Endodermal cell (in vitro differentiated cells): ENCODE measurements at regions not wholly inside any gene's neighbourhood (a gene's known extent, or its start where the extent isn't known, plus 50 kb on each side); places are given as distances from the start of the nearest gene placed in this dataset.

Source experiments
- DNase-seq: peaks from one replicate; pipeline ENCODE4 v3.0.0-alpha.2; 2017
- H3K27ac ChIP-seq: 2 replicates; pipeline ENCODE4 v1.5.1; 2013; ENCODE audit warnings: mild to moderate bottlenecking, low read depth, low read length, moderate library complexity
- H3K27me3 ChIP-seq: 2 replicates; pipeline ENCODE4 v1.6.1; 2013; ENCODE audit warnings: mild to moderate bottlenecking, low read length, moderate library complexity; ENCODE audit not compliant: insufficient read depth, control insufficient read depth, poor library complexity, severe bottlenecking
- H3K36me3 ChIP-seq: 2 replicates; pipeline ENCODE4 v1.7.0; 2013; ENCODE audit warnings: mild to moderate bottlenecking, low read length, moderate library complexity; ENCODE audit not compliant: control insufficient read depth, insufficient read depth
- H3K4me1 ChIP-seq: one replicate; pipeline ENCODE4 v1.7.0; 2013; ENCODE audit warnings: low read length; ENCODE audit not compliant: control insufficient read depth, insufficient read depth
- H3K4me3 ChIP-seq: 2 replicates; pipeline ENCODE4 v1.5.1; 2013; ENCODE audit warnings: mild to moderate bottlenecking, low read length, moderate library complexity
- H3K9ac ChIP-seq: 2 replicates; pipeline ENCODE4 v1.6.1; 2013; ENCODE audit warnings: mild to moderate bottlenecking, low read length, moderate library complexity; ENCODE audit not compliant: poor library complexity, severe bottlenecking; ENCODE audit errors: extremely low read depth
- H3K9me3 ChIP-seq: 2 replicates; pipeline ENCODE4 v1.6.1; 2013; ENCODE audit warnings: mild to moderate bottlenecking, low read length, moderate library complexity; ENCODE audit not compliant: control insufficient read depth
- H3K27ac Mint-ChIP-seq: 2 replicates; pipeline ENCODE4 v1.8.0; 2020; ENCODE audit warnings: mixed read lengths
- H3K27me3 Mint-ChIP-seq: 2 replicates; pipeline ENCODE4 v1.8.0; 2021; ENCODE audit warnings: mild to moderate bottlenecking, mixed read lengths; ENCODE audit not compliant: insufficient read depth
- H3K36me3 Mint-ChIP-seq: 2 replicates; pipeline ENCODE4 v1.8.0; 2020; ENCODE audit warnings: low read depth, mixed read lengths
- H3K4me1 Mint-ChIP-seq: 2 replicates; pipeline ENCODE4 v1.8.0; 2020; ENCODE audit warnings: mixed read lengths
- H3K4me3 Mint-ChIP-seq: 2 replicates; pipeline ENCODE4 v1.8.0; 2020; ENCODE audit warnings: mild to moderate bottlenecking, moderate library complexity, mixed read lengths
- H3K9me3 Mint-ChIP-seq: 2 replicates; pipeline ENCODE4 v1.8.0; 2020; ENCODE audit warnings: mild to moderate bottlenecking, mixed read lengths
- WGBS, 2 experiments: methylation state at CpG; one replicate each; pipeline versions ENCODE4 v1.1.5 to v1.1.7; 2013; ENCODE audit warnings: missing lambda C conversion rate in 2 of 2, mixed read lengths in 1 of 2; ENCODE audit not compliant: insufficient coverage in 1 of 2, insufficient read length in 1 of 2; 5-methylcytosine and 5-hydroxymethylcytosine counted together
- TF ChIP-seq, protein P1 (sequence below): fragments of 200-600 bp; sonication (generic); conservative IDR thresholded peaks from 2 replicates; pipeline ENCODE4 v1.5.0; 2021; ENCODE audit warnings: antibody characterized with exemption, mild to moderate bottlenecking

DNA sequence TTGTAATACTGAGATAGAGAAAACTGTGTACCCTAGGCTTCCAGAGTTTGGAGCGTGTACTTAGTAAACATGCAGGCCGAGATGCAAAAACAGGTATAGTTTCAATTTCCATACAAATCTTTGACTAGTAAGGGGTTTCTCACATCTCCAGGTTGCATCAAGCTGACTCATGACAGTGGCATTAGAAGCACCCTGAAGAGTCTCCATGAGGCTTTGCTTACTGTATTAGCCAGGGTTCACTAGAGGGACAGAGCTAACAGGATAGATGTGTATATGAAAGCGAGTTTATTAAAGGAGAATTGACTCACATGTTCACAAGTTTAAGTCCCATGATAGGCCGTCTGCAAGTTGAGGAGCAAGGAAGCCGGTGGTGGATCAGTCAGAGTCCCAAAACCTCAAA lies 275.3 kb upstream of the CDH6 start:
- 81 to 88% methylated on average over 3 to 5 of the region's 5 CpGs for WGBS, 2 experiments
- no peak for DNase-seq
- Mint-ChIP-seq H3K4me1 (no peaks in the 10 kb centered on the region), H3K36me3 (no peaks in the 10 kb centered on the region), H3K27me3 (no peaks in the 10 kb centered on the region), H3K9me3 (no peaks in the 10 kb centered on the region), H3K27ac (no peak overlapping the region), H3K4me3 (no peak overlapping the region)
- Histone ChIP-seq H3K9ac (no peak overlapping the region), H3K27ac (no peak overlapping the region), H3K27me3 (no peaks in the 10 kb centered on the region), H3K4me3 (no peak overlapping the region), H3K9me3 (no peaks in the 10 kb centered on the region), H3K4me1 (no peaks in the 10 kb centered on the region), H3K36me3 (no peaks in the 10 kb centered on the region)
- TF ChIP-seq, protein P1, sequence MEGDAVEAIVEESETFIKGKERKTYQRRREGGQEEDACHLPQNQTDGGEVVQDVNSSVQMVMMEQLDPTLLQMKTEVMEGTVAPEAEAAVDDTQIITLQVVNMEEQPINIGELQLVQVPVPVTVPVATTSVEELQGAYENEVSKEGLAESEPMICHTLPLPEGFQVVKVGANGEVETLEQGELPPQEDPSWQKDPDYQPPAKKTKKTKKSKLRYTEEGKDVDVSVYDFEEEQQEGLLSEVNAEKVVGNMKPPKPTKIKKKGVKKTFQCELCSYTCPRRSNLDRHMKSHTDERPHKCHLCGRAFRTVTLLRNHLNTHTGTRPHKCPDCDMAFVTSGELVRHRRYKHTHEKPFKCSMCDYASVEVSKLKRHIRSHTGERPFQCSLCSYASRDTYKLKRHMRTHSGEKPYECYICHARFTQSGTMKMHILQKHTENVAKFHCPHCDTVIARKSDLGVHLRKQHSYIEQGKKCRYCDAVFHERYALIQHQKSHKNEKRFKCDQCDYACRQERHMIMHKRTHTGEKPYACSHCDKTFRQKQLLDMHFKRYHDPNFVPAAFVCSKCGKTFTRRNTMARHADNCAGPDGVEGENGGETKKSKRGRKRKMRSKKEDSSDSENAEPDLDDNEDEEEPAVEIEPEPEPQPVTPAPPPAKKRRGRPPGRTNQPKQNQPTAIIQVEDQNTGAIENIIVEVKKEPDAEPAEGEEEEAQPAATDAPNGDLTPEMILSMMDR = no peak

DNA sequence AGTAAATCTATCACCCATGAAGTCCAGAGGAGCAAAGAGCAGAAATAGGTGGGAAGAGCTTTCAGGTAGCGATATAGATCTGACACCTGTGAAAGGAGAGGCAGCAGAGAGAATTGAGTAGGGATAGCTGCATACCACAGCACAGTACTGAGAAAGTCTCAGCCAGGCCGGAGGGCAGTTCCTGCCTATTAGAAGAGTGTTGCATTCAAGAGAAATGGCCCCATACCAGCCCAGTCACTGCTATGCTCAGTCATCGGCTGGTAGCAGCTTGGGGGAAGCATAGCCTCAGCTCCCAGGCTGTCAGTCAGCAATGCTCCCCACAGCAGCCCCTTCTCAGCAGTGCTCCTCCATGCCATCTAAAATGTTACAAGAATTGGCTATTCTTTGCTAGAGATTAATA lies 285.1 kb upstream of the CDH6 start:
- no peak overlapping the region for H3K27ac ChIP-seq
- Mint-ChIP-seq H3K4me1 (no peaks in the 10 kb centered on the region), H3K4me3 (no peak overlapping the region), H3K27me3 (no peaks in the 10 kb centered on the region), H3K9me3 (no peaks in the 10 kb centered on the region), H3K27ac (no peak overlapping the region), H3K36me3 (no peaks in the 10 kb centered on the region)
- TF ChIP-seq, protein P1 = no peak
- no peaks in the 10 kb centered on the region for H3K27me3 ChIP-seq
- H3K4me1 ChIP-seq = no peaks in the 10 kb centered on the region
- no peaks in the 10 kb centered on the region for H3K9me3 ChIP-seq
- 85 to 100% methylated on average over 1 to 3 of the region's 3 CpGs for WGBS, 2 experiments
- H3K4me3 ChIP-seq = no peak overlapping the region
- peak; percentile 58 for DNase-seq
- no peak overlapping the region for H3K9ac ChIP-seq
- H3K36me3 ChIP-seq = no peaks in the 10 kb centered on the region

DNA sequence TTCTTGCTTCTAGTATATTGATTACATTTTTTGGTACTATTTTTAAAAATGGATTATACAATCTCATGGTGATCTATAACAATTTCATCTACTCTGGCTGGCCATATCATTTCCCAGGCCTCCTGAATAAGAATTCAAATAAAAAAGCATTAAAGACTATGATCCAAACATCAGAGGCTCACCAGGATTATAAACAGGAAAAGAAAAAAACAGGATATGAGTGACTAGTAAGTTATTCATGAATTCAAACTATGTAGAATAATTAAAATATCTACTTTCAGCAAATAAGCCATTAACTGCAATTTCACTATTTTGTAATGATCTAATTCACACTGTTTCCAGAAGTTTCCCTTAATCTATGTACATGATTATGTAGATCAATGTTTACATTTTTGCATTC lies 293.1 kb upstream of the CDH6 start:
- H3K9me3 Mint-ChIP-seq = no peaks in the 10 kb centered on the region
- Histone ChIP-seq H3K27me3 (no peaks in the 10 kb centered on the region), H3K27ac (no peak overlapping the region), H3K9ac (no peak overlapping the region), H3K4me3 (no peak overlapping the region), H3K36me3 (no peaks in the 10 kb centered on the region), H3K9me3 (no peaks in the 10 kb centered on the region), H3K4me1 (no peaks in the 10 kb centered on the region)
- no peaks in the 10 kb centered on the region for H3K36me3 Mint-ChIP-seq
- no peak for DNase-seq
- TF ChIP-seq, protein P1 = no peak
- peaks cover 4% of the 10 kb centered on the region for H3K4me1 Mint-ChIP-seq
- H3K4me3 Mint-ChIP-seq = no peak overlapping the region
- H3K27ac Mint-ChIP-seq = no peak overlapping the region
- H3K27me3 Mint-ChIP-seq = no peaks in the 10 kb centered on the region
